K562 (cell line): ENCODE measurements at regions not wholly inside any gene's neighbourhood (a gene's known extent, or its start where the extent isn't known, plus 50 kb on each side); places are given as distances from the start of the nearest gene placed in this dataset.
"Not testable (repeated sequence)": the region's sequence is repeated elsewhere in the genome, so short reads cannot be mapped to it uniquely, and the experiment has no call there.

Experiments
- ATAC-seq: fragments of 200-7000 bp; cut with Tn5 transposase; 3 replicates; pipeline ENCODE4 v1.9.1; 2020; ENCODE audit warnings: moderate library complexity
- BruUV-seq: library from RNA; stranded (reverse); fragments of 400-500 nt; replicated peaks from 2 replicates; lab custom pipeline; 2021; lab: Mats Ljungman, UMichigan
- CTCF ChIA-PET: fragments of 300-600 bp; formaldehyde crosslinking; extraction: SDS; loops from one replicate; lab custom pipeline; 2021; ENCODE audit warnings: low intra/inter-chr PET ratio; lab: Yijun Ruan, JAX
- POLR2A ChIA-PET: fragments of 300-600, 350-650 bp; sonication (Branson Sonifier 250); formaldehyde crosslinking; extraction: SDS; loops from one replicate; lab custom pipeline; 2021; ENCODE audit warnings: antibody characterized with exemption, inconsistent platforms; lab: Yijun Ruan, JAX
- DNase-seq, 4 experiments: peaks; one replicate each; pipeline versions ENCODE4 v3.0.0 to v3.0.0-alpha.2; 2011 to 2018; ENCODE audit warnings: low spot score in 3 of 4, mixed read lengths in 3 of 4; ENCODE audit errors: extremely low read depth in 1 of 4
- FAIRE-seq: peaks from 2 replicates; lab custom pipeline; 2011; peaks lifted over from hg19 to GRCh38; lab: Jason Lieb, UNC
- H2AFZ ChIP-seq: 2 replicates; pipeline ENCODE4 v1.6.0; 2011; ENCODE audit warnings: low read depth, low read length, control low read depth, inconsistent platforms
- H3K27ac ChIP-seq: fragments of 200-600 bp; 3 replicates; pipeline ENCODE4 v1.8.0; 2011; ENCODE audit warnings: low read depth, mild to moderate bottlenecking, control low read depth, inconsistent platforms, low read length, moderate library complexity, mixed read lengths; ENCODE audit errors: extremely low read depth
- H3K27me3 ChIP-seq, 2 experiments: fragments of 300-600 bp in 1 of 2; 2 replicates in 1 of 2; 3 replicates in 1 of 2; pipeline versions ENCODE4 v1.6.0 to v1.8.0; 2011; ENCODE audit warnings: inconsistent platforms in 2 of 2, low read length in 2 of 2, mild to moderate bottlenecking in 1 of 2, mixed read lengths in 1 of 2, moderate library complexity in 1 of 2; ENCODE audit not compliant: control insufficient read depth in 2 of 2, insufficient read depth in 2 of 2
- H3K36me3 ChIP-seq: fragments of 300-600 bp; 3 replicates; pipeline ENCODE4 v1.8.0; 2011; ENCODE audit warnings: mild to moderate bottlenecking, low read length, inconsistent platforms; ENCODE audit not compliant: control insufficient read depth, insufficient read depth
- H3K4me1 ChIP-seq, 2 experiments: fragments of 200-600 bp in 1 of 2; replicated peaks in 1 of 2; 2 replicates in 1 of 2; 3 replicates in 1 of 2; pipeline versions ENCODE4 v1.5.1 to v1.8.0; 2011; ENCODE audit warnings: inconsistent platforms in 2 of 2, low read length in 2 of 2, mild to moderate bottlenecking in 1 of 2, mixed read lengths in 1 of 2, moderate library complexity in 1 of 2; ENCODE audit not compliant: control insufficient read depth in 2 of 2, insufficient read depth in 2 of 2
- H3K4me2 ChIP-seq: 2 replicates; pipeline ENCODE4 v1.6.1; 2011; ENCODE audit warnings: low read length, control low read depth, inconsistent platforms, mixed read lengths; ENCODE audit not compliant: insufficient read depth
- H3K4me3 ChIP-seq: fragments of 200-600 bp; sonication (generic), shearing (Covaris generic); 2 replicates; pipeline ENCODE4 v1.5.1; 2016; ENCODE audit warnings: control low read depth, inconsistent platforms
- H3K79me2 ChIP-seq: fragments of 200-600 bp; 3 replicates; pipeline ENCODE4 v1.8.0; 2011; ENCODE audit warnings: low read length, inconsistent platforms; ENCODE audit not compliant: control insufficient read depth, insufficient read depth
- H3K9ac ChIP-seq, 2 experiments: 2 replicates each; pipeline versions ENCODE4 v1.6.0 to v1.6.1; 2011; ENCODE audit warnings: low read depth in 2 of 2, low read length in 2 of 2, control low read depth in 1 of 2, inconsistent platforms in 1 of 2, mild to moderate bottlenecking in 1 of 2, mixed read lengths in 1 of 2; ENCODE audit not compliant: insufficient read depth in 1 of 2
- H3K9me1 ChIP-seq: one replicate; pipeline ENCODE4 v1.6.0; 2011; ENCODE audit warnings: inconsistent platforms, mild to moderate bottlenecking, low read length, moderate library complexity; ENCODE audit not compliant: control insufficient read depth, insufficient read depth
- H3K9me3 ChIP-seq: replicated peaks from 2 replicates; pipeline ENCODE4 v1.5.1; 2011; ENCODE audit warnings: low read depth, low read length, inconsistent platforms; ENCODE audit not compliant: control insufficient read depth, insufficient read depth
- H4K20me1 ChIP-seq: replicated peaks from 2 replicates; pipeline ENCODE4 v1.6.1; 2011; ENCODE audit warnings: low read length, inconsistent platforms, mixed read lengths; ENCODE audit not compliant: control insufficient read depth, insufficient read depth
- FIP1L1 ChIP-seq: fragments of 200-400 bp; formaldehyde crosslinking; IDR thresholded peaks from 2 replicates; pipeline ENCODE4 v1.6.1; 2018; ENCODE audit warnings: mild to moderate bottlenecking, low read depth, low read length; ENCODE audit not compliant: poor library complexity, severe bottlenecking
- TBP ChIP-seq: optimal IDR thresholded peaks from 2 replicates; pipeline ENCODE3; 2011; ENCODE audit warnings: low read depth, low read length, improper control_type of control experiment
- ZNF232 ChIP-seq: sonication (generic); formaldehyde crosslinking; IDR thresholded peaks from 2 replicates; pipeline ENCODE4 v1.8.0; 2022; ENCODE audit warnings: mild to moderate bottlenecking, missing genetic modification reagents
- ZNF561 ChIP-seq: fragments of 450-650 bp; formaldehyde crosslinking; conservative IDR thresholded peaks from 2 replicates; pipeline ENCODE4 v1.4.0; 2020; ENCODE audit warnings: mild to moderate bottlenecking, moderate library complexity
- ZNF76 ChIP-seq: fragments of 250-450 bp; sonication (Bioruptor Pico); IDR thresholded peaks from 2 replicates; pipeline ENCODE4 v1.4.0; 2020; ENCODE audit warnings: mild to moderate bottlenecking, moderate library complexity, borderline replicate concordance
- WGBS: fragments of 100-300 bp; shearing (Covaris generic); methylation state at CpG from one replicate; pipeline ENCODE4 v1.1.6; 2016; ENCODE audit warnings: low coverage, mixed read lengths; ENCODE audit not compliant: insufficient coverage; ENCODE audit errors: missing lambda C conversion rate; 5-methylcytosine and 5-hydroxymethylcytosine counted together
- in situ Hi-C: fragments of 300-500 bp; cut with MboI; formaldehyde crosslinking; loops from 4 replicates; pipeline ENCODE4 v1.15.0; 2018; ENCODE audit warnings: inconsistent platforms, mixed read lengths
- intact Hi-C: fragments of 100-400 bp; cut with micrococcal nuclease; formaldehyde crosslinking; loops from 2 replicates; pipeline ENCODE4 v1.14.2; 2022

- Histone ChIP-seq H4K20me1 (no peaks in the 10 kb centered on the region), H3K4me2 (no peak overlapping the region), H3K9me1 (no peaks in the 10 kb centered on the region), H3K9me3 (no peaks in the 10 kb centered on the region), H3K36me3 (no peaks in the 10 kb centered on the region), H3K27ac (no peak overlapping the region), H3K79me2 (no peaks in the 10 kb centered on the region), H3K4me1 (no peaks in the 10 kb centered on the region), H2AFZ (no peak overlapping the region), H3K27me3 (no peaks in the 10 kb centered on the region), H3K4me3 (no peak overlapping the region), H3K9ac (no peak overlapping the region)
- DNase-seq: no peak
- no TSS peak for BruUV-seq
- no peak for ATAC-seq
- intact Hi-C loops: no loop called here
- ChIA-PET CTCF (no interaction called here), POLR2A (no interaction called here)
- in situ Hi-C loops: no loop called here
- FAIRE-seq: no peak
- 1% methylated on average over 7 of the region's 7 CpGs for WGBS
- TF ChIP-seq ZNF232 (CRISPR knock-in tag) (no peak), TBP (no peak), ZNF561 (CRISPR knock-in tag) (no peak), FIP1L1 (no peak), ZNF76 (CRISPR knock-in tag) (no peak)
These were observed 604.8 kb upstream of the GYPC start for GRCh38 chr2:126050991-126051736.

GRCh38 chr2:126051737-126052240 is 604.2 kb upstream of the GYPC start:
- H3K27me3 ChIP-seq, FAIRE-seq, CTCF ChIA-PET, H3K4me3 ChIP-seq, in situ Hi-C loops, ATAC-seq, H3K4me2 ChIP-seq, H3K36me3 ChIP-seq, H3K9me1 ChIP-seq, H2AFZ ChIP-seq, DNase-seq, H3K27ac ChIP-seq, H3K9ac ChIP-seq, H3K9me3 ChIP-seq, POLR2A ChIA-PET, H3K4me1 ChIP-seq, intact Hi-C loops, H4K20me1 ChIP-seq, H3K79me2 ChIP-seq, BruUV-seq: not testable (repeated sequence)
- WGBS: 0% methylated on average over 6 of the region's 6 CpGs
